ENCODE measurements at regions not wholly inside any gene's neighbourhood (a gene's known extent, or its start where the extent isn't known, plus 50 kb on each side); places are given as distances from the start of the nearest gene placed in this dataset.

- peak in 1 of 3 experiments; percentile 47 for TF ChIP-seq CTCF (optimal IDR thresholded peaks at IDR 0.05 in 1 of 3, IDR thresholded peaks at IDR 0.05 in 1 of 3, conservative IDR thresholded peaks at IDR 0.05 in 1 of 3; ENCODE audit: extremely low read depth in 1 of 3, insufficient read depth in 2 of 3, low read length in 3 of 3)
- no peak for TF ChIP-seq EZH2 (IDR thresholded peaks at IDR 0.05; ENCODE audit: low read length)
Measured at GRCh38 chr2:128522829-128523228, 204.2 kb upstream of the HS6ST1 start.
